SW480 (cell line): ENCODE measurements at regions not wholly inside any gene's neighbourhood (a gene's known extent, or its start where the extent isn't known, plus 50 kb on each side); places are given as distances from the start of the nearest gene placed in this dataset.
A peak's percentile ranks its signal among the peaks of the same experiment; 100 is the strongest.
"Not testable (repeated sequence)": the region's sequence is repeated elsewhere in the genome, so short reads cannot be mapped to it uniquely, and the experiment has no call there.

Experiments
- DNase-seq: peaks from one replicate; pipeline ENCODE4 v3.0.0-alpha.2; 2016; ENCODE audit warnings: low spot score

DNA sequence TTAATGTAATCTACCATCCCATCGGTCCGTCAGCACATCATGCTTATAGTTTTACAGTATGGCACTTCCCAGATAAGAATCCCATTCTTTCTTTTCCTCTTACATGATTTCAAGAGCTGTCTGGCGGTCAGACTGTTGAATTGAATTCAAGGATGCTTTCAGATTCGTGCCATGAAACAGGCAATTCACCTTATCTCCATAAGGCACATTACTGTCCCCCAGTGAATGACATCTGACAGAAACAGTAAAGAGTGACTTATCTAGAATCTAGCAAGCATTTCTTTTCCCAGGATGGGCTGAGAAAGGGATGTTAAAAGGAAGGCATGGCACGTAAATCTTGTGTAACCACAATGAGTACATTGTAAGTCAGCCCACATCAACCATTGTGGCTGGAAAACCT is 61.1 kb upstream of the SEM1 start:
- DNase-seq: peak; percentile 22

DNA sequence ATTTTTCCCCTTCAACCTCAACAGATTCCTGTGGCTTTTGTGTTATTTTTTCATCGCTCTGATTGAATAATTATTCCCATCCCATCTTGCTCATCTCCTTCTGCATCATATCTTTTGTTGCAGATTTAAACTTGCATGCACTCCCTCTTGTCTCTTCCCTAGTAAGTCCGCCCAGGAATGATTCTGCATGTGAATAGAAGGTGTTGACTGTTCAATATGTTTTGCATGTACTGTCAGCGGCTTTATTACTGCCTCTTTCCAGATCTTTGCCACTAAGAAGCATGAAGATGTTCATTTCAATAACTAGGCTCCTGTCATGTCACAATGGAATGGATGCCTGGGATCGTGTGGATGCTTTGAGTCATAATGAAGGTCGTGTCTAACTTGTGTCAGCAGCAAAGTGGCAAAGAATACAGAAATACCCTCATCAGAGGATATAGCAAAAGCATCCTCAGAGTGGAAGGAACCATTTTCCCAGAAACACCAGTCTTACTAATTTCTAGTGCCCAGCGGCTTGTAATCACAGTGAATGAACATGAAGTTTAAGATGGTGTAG is 62.6 kb upstream of the SEM1 start:
- DNase-seq: no peak

GRCh38 chr7:96773483-96773882 is 63.8 kb upstream of the SEM1 start:
- DNase-seq: no peak

GRCh38 chr7:96774358-96774757 is 64.7 kb upstream of the SEM1 start:
- no peak for DNase-seq

DNA sequence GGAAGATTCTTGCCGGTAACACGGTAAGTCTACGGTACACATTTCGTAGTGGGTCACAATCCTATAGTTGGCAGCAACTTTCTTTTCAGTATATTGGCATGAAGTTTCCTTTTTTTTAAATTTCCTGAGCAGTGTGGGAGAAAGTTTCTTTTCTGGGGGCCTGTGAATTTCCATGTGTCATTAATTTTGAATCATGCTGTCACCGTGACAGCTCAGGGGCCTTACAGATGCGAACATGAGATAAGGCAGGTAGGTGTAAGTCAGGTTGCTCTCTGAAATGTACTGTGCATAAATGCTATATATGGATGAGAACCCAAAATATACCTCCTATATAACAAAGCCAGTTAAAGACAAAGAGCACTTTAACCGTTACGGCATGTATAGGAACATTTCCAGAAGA is 65.4 kb upstream of the SEM1 start:
- DNase-seq: no peak

GRCh38 chr7:96778263-96778662 is 68.6 kb upstream of the SEM1 start:
- peak; percentile 63 for DNase-seq

DNA sequence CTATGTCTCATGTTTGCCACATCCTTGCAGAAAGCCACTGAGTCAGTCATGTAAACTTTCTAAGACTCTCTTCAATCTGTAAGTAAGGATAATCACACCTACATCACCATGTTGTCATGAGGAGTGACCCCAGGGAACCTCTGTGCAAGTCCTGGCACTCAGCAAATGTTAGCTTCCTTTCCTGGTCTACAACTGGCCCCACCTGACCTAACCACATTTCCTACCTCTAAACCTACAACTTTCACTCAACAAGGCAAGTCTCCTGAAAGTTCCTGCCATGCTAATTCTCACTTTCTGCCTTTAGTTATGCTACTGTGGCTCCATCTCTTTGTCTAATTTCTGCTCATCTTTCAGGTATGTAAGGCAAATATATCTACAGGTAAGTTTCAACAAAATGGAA is 72.3 kb upstream of the SEM1 start:
- DNase-seq: no peak

- not testable (repeated sequence) for DNase-seq
Observed at GRCh38 chr7:96782686-96783298, 73.1 kb upstream of the SEM1 start.

GRCh38 chr7:96784597-96784996 is 75.0 kb upstream of the SEM1 start:
- no peak for DNase-seq

DNA sequence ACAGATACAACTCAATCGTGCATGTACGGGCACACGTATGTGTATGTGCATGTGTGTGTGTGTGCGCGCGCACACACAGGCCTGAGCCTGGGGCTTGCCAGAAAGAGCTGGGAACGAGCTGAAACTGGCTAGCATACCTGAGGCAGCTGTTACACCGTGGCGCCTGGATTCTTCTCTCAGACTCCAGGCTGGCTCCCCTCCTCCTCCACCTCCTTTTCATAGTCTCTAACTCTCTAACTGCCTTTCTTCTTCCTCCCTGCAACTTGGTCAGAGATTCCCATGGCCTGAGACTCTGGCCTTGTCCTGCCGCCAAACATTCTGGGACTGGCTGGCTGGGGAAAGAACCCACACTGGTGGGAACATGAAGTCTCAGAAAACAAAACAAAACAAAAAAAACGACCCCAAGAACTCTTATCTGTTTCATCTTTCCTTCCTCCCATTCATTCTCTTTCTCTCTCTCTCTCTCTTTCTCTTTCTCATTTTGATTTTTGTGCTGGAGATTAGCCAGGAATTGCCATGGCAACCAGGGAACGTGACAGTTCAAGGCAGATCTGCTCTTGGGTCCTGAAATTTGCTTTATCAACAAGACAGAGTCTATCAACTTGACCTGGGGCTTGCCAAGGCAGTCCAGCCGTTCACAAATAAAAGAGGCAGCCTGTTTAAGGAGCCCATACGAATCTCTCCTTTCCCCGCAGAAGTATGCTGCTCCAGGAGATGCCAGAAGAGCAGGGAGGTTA is 76.8 kb upstream of the SEM1 start:
- DNase-seq: no peak

- no peak for DNase-seq
Observed at GRCh38 chr7:96786998-96787395, 77.4 kb upstream of the SEM1 start.

GRCh38 chr7:96789914-96790313 is 80.3 kb upstream of the SEM1 start:
- no peak for DNase-seq

DNA sequence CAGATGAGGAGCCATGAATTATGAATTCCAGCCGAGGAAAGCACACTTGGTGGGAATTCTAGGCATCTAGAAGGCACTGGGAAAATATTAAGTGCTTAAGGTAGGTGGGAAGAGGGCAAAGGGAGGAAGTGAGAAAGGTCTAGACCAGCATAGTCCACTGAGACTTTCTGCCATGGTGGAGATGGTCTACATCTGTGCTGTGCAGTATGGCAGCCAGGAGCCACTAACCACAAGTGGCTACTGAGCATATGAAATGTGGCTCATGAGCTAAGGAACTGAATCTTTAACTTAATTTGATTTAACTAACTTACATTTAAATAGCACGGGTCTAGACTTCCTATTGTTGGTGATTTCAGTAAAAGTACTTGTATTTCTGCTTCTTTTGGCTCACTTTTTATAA is 82.5 kb upstream of the SEM1 start:
- DNase-seq: no peak

DNA sequence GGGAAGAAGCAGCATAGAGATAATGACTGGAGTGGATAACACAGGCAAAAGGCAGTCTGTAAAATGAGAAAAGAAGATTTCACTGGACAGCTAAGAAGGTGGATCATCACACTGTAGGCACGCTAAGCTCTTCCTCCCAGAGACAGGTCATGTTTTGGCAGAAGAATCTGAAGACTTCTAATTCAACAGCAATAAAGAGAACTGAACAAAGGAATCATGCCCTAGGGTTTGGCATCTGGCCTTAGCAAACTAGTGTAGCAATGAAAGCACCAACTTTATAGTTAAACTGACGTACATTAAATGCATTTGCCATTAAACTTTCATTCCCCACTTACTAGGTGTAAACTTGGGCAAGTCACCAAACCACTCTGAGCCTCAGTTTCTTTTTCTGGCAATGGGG is 84.4 kb upstream of the SEM1 start:
- no peak for DNase-seq

- DNase-seq: no peak
Observed at GRCh38 chr7:96800122-96800521, 90.5 kb upstream of the SEM1 start.

GRCh38 chr7:96800824-96801223 is 91.2 kb upstream of the SEM1 start:
- peak; percentile 86 for DNase-seq

DNA sequence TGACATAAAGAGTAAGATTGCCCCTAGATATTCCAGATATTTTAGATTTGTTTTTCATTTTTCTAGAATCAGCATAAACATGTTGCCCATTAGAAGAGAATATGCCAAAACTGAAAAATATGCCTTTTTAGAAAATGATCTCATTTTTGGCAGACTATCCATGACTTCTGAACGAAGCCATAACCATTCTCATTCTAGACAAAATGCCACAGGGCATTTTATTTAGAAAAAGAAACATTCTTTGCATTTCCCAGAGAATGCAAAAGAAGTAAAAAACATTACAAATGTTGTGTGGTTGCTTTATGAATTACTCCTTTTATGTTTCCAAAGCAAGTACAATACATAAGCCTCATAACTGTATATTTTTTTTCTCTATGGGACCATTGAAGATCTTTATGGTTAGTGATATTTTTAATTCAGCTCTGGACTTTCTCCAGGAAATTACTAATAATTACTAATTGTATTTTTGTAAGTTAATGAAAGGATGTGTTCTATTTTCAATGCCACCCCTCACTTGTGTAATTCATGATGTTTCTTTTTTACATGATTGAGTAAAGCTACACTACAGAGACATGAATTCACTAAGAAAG is 109.6 kb upstream of the SEM1 start:
- no peak for DNase-seq

DNA sequence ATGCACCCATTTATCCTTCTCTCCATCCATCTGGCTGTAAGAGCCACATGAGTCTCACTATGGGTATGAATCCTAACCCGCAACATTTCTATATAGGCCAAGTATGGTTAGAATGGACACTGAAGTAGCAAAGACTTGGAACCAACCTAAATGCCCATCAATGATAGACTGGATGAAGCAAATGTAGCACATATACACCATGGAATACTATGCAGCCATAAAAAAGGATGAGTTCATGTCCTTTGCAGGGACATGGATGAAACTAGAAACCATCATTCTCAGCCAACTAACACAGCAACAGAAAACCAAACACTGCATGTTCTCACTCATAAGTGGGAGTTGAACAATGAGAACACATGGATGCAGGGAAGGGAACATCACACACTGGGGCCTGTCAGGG is 111.5 kb upstream of the SEM1 start:
- not testable (repeated sequence) for DNase-seq

DNA sequence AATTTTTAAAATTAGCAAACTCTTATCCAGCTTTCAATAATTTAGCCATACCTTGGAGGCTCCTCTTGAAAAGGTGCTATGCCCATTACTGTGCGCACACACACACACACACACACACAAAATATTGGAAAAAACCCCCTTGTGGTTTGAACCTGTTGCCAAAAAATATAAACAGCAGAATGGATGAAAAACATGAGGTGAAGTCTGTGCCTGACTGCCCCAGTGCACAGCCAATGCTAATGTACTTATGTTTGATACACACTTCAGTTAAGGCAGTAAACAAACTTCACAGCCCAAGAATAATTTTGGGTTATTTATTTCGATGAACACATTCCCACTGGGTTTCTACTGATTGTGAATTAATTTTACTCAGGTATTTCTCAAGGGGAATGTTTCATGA is 113.2 kb upstream of the SEM1 start:
- DNase-seq: no peak

GRCh38 chr7:96823274-96823673 is 113.6 kb upstream of the SEM1 start:
- peak; percentile 64 for DNase-seq

- no peak for DNase-seq
Observed at GRCh38 chr7:96824686-96825085, 115.0 kb upstream of the SEM1 start.

- DNase-seq: no peak
Observed at GRCh38 chr7:96825285-96825684, 115.6 kb upstream of the SEM1 start.

- DNase-seq: peak; percentile 34
Observed at GRCh38 chr7:96826089-96826488, 116.4 kb upstream of the SEM1 start.
